C1 segment of cervical spinal cord (tissue), 14 donors: ENCODE measurements at regions not wholly inside any gene's neighbourhood (a gene's known extent, or its start where the extent isn't known, plus 50 kb on each side); places are given as distances from the start of the nearest gene placed in this dataset.

ENCODE experiments used
- DNase-seq, 14 donors: peaks; one replicate each; lab custom pipeline; 2025; lab: John Stamatoyannopoulos, UW

- no peak for DNase-seq
Observed at GRCh38 chr5:159750226-159750625, 166.1 kb upstream of the ADRA1B start.

GRCh38 chr5:159751459-159751858 lies 164.8 kb upstream of the ADRA1B start:
- no peak for DNase-seq

DNA sequence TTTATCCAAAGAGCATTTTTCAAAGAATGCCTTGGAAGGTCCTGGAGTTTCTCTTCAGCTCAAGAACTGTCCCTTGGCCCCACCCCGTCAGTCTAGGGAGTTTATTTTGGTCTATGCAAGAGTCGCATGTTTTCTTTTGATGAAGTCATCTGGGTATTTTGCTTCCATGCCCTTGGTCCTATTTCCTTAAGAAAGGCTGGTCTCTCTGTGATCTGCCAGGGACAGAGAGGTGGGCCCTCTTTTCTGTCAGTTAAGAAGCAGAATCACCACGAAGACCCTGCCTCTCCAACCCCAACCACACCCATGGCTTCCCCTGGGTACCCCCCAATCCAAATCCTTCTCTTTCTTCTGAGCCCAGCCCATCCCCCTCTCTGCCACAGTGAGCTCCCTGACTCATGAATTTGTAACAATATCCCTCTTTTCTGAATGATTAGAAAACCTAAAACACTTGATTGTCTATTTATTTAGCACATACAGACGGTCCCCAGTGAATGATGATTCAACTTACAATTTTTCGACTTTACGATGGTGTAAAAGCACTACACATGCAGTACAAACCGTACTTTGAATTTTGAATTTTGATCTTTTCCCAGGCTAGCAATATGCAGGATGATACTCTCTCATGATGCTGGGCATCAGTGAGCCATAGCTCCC lies 163.5 kb upstream of the ADRA1B start:
- DNase-seq = no peak

DNA sequence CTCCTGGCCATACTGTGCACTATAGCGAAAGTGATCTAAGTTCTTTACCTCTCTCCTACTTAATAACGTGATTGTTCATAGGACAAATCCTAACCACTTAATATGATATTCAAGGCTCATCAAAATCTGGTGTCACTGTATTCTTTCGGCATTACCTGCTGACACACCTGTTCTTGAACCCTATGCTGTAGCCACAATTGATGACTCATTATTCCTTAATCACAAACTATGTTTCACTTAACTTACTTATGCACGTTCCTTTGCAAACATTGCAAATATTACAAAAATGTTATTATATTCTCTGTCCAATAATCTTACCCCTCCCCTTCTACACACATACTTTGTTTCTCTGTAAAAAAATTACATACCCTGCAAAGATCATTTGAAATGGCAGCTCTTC lies 158.1 kb upstream of the ADRA1B start:
- no peak for DNase-seq

DNA sequence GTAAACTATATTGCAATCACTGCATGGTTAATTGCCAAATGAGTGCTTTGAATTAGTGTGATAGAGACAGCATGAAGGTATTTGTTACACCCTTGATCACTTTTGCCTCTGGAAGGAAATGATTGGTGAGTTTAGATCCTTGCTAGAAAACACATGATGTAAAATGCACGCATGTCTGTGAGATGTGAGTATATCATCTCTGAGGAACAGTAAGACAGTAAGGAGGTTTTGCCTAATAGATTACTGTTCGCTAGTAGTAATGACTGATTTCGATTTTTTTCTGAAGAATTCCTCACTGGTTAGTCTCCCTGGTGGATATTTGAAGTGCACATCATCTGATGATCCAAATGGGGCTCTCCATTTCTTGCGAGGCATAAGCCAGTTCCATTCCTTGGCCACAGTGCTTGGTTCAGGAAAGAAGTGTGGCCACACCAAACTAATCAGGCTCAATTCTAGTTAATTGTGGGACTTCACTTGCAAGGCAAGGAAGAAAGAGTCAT lies 156.4 kb upstream of the ADRA1B start:
- no peak for DNase-seq

DNA sequence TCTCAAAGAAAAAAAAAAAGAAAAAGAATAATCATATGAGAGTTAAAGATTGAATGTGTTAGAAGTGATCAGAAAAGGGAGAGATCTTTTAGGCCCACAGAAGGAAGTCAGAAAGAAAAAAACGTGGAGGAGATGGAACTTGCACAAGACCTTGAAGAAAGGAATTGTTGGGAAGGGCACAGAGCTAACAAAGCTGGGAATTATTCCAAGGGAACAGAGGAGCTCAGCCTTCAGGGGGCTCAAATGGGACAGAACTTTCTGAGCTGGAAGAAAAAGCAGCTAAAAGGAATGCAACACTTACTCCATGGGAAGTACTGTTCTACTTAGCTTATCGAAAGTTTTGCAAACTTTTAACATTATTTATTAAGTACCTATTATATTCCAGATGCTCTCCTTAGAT lies 153.4 kb upstream of the ADRA1B start:
- DNase-seq = no peak

DNA sequence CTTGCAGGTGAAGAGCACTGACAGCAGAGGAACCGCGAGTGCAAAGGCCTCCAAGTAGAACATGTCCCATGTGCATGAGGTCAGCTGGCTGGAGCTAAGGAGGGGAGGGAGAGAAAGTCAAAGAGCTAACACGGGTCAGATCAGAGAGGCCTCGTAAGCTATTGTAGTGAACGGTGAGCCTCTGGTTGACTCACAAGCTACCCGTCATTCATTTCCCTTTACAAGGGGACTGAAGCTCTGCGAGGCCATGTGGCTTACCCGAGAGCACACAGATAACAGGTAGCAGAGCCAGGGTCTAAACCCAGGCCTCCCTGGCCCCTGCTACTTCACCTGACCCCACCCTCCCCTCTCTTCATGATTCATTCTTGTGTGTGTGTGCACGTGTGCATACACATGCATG lies 152.7 kb upstream of the ADRA1B start:
- no peak for DNase-seq

DNA sequence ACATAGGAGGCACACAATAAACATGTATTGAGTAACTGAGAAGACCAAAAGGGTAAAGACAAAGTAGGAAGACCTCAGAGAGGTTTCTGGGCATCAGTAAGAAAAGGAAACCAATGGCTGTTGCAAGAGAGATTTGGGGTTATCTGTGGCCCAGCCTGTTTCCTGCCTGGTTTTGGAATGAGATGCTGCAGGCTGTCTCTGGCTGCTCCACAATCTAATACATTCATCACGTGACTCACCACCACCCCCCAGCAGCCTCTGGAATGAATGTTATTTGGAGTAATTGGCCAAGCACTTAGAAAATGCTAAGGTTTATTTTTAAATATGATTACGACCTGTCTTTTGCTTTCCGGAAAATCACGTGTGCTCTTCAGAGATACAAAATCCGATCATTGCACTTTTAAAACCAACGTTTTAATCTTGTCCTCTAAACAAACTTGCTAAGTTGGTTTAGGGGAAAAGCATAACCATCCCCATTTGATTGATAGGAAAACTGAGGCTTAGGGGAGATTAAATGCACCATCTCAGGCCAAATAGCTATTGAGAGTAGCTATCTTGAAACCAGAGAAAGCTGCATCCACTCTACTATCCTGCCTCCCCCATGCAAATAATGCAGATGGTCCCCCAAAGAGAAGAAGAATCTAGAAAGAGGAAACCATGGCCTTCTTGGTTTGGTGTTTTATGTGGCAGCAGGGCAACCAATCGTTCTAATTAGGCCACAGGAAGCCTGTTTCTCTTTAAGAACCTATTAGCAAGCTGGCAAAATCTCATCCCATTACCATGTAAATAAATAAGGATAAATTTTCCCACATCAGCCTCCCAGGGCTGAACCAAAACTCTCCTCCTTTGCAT lies 151.8 kb upstream of the ADRA1B start:
- DNase-seq = no peak

DNA sequence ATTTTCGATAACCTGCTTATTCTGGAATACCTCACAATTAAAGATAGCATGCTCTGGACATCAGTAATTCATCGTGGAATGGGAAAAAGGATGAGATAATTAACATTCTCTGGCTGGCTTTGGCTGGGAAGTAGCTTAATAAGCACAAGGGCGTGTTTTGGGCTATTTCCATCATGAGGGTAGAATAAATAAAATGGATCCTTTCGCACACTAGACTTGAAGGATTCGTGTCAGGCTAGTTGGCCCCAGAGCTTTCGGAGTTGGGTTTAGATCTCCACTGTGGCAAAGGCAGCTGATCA lies 151.2 kb upstream of the ADRA1B start:
- no peak for DNase-seq

DNA sequence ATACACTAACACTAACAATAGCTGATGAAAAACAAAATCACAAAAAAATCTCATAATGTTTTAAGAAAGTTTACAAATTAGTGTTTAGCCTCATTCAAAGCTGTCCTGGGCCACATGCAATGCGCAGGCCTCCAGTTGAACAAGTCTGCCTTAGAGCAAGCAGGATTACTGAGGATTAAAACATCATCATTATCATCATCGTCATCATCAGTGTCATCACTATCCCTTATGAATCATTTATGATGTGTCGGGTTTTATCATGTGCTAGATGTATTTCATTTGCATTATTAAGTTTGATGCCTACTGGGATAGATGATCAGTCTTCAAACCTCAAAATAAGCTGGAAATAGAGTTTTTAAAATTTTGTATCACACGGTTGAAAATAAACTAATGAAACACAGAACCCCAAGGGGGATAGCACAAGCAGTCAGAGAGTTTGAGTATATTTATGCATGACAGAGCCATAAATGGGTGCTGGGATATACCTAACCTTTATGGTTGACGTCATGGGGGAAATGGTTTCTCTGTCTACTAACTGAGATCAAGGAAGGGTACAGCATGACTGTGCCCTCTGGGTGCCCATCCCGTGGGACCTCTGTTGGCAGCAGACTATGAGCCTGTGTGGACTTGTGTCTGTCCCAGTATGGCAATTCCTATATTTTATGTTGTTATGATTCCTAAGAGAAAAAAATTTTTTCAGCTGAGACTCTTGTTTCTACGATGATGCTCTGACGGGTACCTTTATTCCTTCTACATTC lies 150.3 kb upstream of the ADRA1B start:
- no peak for DNase-seq

DNA sequence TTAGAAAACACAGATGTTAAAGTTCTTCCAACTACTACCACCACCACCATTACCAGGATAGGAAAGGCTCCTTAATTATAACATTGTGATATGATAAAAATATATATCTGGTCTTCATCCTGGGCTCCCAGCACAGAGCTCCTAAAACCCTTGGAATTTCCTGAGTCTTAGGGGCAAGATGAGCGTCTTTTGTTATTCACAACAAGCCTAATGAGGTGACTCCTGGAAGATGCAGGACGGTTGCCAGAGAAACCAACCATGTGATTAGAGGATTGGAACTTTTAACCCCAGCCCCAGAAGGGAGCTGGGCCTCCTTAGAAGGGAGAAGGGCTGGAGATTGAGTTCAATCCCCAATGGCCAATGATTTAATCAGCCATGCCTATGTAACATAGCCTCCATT lies 148.0 kb upstream of the ADRA1B start:
- DNase-seq = no peak

- no peak for DNase-seq
Observed at GRCh38 chr5:159772698-159773061, 143.6 kb upstream of the ADRA1B start.

DNA sequence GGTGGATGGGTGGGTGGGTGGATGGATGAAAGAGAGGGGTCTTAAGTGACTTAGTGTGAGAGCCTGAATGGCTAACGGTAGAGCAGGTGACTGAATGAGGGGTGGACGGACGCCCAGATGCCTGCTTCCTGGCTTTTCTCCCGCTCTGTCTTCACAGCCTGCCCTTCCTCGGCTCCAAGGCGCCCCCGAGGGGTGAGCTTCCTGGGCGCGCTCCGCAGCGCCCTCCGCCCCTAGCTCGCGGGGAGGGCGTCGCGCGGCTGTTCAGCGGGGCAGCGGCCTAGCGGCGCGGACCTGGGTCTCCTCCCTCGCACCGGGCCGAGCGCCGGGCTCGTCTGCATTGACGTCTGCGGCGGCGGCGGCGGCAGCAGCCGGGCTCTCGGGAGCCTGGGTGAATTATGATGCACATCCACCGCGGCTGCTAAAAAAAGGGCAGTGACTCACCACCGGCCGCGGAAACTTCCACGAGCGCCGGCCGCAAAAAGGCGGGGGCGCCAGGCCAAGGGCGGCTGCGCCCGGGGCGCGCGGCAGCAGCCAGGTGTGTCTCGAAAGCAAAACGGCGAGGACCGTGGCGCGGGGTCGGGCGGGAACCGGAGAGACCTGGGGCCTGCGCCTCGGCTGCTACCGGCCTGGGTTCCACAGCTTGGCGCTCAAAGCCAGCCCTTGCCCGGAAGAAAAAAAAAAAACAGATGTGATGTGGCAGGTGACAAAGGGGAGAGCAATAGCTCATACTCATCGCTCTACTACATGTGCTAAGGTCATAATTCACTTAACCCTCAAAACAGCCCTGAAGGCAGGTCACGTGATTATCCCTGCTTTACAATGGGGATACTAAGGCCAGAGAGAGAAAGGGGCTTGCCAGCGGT lies 143.0 kb upstream of the ADRA1B start:
- peak in 10 of 14 donors; percentile 9 to 69 (median 32) for DNase-seq

DNA sequence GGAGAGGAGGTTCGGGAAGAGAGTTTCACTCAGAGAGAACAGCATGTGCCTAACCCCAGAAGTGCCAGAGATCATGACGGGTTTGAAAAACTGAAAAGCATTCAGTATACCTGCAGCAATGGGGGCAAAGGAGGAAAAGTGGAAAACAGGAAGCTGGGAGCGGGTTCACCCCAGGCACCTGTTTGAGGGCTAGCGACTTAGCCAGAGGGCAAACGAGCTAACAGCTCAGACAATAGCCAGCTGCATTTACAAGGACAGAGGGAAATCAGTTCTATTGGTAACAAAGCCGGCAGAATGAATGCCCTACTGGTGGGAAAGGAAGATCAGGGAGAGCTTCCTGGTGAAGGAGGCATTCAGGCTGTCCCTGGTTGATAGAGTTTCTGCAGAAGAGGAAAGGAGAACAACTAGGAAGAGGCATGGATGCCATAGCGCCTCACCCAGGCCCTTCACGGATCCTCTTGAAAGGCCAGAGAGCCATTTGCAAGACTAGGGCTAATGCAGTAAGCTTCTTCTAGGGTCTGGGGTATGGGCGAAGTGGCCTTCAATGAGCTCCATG lies 141.7 kb upstream of the ADRA1B start:
- DNase-seq = no peak

DNA sequence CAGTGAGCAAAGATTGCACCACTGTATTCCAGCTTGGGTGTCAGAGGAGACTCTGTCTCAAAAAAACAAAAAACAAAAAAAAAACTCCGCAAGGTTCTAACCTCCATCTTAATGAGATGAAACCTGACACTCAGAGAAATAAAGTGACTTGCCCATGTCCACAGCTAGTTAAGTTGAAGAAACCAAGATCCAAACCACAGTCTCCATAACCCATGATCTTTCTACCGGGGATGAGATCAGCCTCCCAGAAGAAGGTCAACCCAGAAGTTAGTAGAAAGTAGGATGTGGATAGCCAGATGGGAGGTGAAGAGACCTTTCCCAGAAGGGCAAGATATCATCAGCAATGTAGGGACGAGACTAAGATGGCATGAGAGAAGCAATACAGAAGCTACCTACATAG lies 140.4 kb upstream of the ADRA1B start:
- DNase-seq = no peak

GRCh38 chr5:159777049-159777660 lies 139.1 kb upstream of the ADRA1B start:
- peak in 1 of 14 donors; percentile 54 for DNase-seq

- no peak for DNase-seq
Observed at GRCh38 chr5:159779481-159779880, 136.8 kb upstream of the ADRA1B start.

- DNase-seq = no peak
Observed at GRCh38 chr5:159780246-159780645, 136.0 kb upstream of the ADRA1B start.

DNA sequence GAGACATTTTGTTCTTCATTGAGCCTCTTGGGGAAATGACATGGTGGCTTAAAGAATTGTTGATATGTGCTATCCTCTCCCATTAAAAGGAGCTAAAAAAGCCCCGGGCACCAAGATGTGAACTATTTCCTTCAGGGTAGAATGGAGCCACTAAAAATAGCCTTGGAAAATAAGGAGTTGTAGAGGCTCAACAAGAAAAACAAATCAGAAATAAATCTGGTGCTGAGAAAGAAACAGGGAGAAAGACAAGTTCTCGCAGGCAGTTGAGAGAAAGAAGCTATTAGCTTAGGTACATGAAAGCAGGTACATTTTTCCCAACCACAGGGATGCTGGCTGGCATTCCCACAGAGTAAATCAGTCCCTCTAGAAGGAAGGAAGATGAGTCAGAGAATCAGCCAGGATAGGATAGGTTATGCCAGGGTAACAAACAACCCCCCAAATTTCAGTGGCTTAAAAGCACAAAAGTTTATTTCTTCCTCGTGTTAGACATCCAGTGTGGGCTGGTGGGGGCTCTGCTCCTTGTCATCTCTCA lies 134.6 kb upstream of the ADRA1B start:
- DNase-seq = no peak

GRCh38 chr5:159782197-159782994 lies 133.9 kb upstream of the ADRA1B start:
- DNase-seq = no peak
